Erythroblast (primary cell): ENCODE measurements at regions not wholly inside any gene's neighbourhood (a gene's known extent, or its start where the extent isn't known, plus 50 kb on each side); places are given as distances from the start of the nearest gene placed in this dataset.
"Not testable (repeated sequence)": the region's sequence is repeated elsewhere in the genome, so short reads cannot be mapped to it uniquely, and the experiment has no call there.

Experiments
- DNase-seq, 2 experiments: peaks; one replicate each; lab custom pipeline; 2025; lab: John Stamatoyannopoulos, UW
- GATA1 ChIP-seq: IDR thresholded peaks from 2 replicates; pipeline ENCODE4 v1.6.1; 2011; ENCODE audit warnings: low read depth, mild to moderate bottlenecking, control low read depth, low read length, moderate library complexity
- POLR2A ChIP-seq: IDR thresholded peaks from 2 replicates; pipeline ENCODE4 v1.6.1; 2011; ENCODE audit warnings: mild to moderate bottlenecking, low read length

- no peak for DNase-seq
- TF ChIP-seq POLR2A = no peak
- no peak for TF ChIP-seq GATA1
Observed at GRCh38 chr7:68243128-68243527, 1246.5 kb downstream of the TYW1 start.

- no peak for DNase-seq
- TF ChIP-seq POLR2A (no peak), GATA1 (no peak)
Observed at GRCh38 chr7:68244389-68244788, 1247.8 kb downstream of the TYW1 start.

- TF ChIP-seq POLR2A = no peak
- TF ChIP-seq GATA1 = no peak
- DNase-seq = no peak
Observed at GRCh38 chr7:68245688-68246087, 1249.1 kb downstream of the TYW1 start.

DNA sequence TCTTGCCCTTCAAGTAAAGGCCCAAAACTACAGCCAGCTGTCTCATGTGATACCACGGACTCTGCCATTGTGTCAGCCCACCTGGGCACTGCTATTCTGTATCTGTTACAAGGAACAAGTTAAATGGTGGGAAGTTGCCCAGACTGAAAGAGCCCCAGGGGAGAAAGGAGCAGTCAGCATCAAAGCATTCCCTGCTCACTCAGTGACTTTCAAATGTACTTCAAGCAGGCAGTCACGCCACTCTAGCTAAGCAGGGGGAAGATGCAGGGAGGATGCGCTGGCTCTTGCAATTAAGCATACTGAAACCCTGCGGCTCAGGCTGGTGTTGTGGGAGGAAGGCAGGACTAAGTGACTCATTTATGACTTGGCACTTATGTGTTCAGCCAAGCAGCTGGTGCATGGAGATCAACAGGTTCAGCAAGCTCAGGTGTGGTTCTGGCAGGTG, 1249.6 kb downstream of the TYW1 start:
- no peak for DNase-seq
- TF ChIP-seq GATA1 (no peak), POLR2A (no peak)

DNA sequence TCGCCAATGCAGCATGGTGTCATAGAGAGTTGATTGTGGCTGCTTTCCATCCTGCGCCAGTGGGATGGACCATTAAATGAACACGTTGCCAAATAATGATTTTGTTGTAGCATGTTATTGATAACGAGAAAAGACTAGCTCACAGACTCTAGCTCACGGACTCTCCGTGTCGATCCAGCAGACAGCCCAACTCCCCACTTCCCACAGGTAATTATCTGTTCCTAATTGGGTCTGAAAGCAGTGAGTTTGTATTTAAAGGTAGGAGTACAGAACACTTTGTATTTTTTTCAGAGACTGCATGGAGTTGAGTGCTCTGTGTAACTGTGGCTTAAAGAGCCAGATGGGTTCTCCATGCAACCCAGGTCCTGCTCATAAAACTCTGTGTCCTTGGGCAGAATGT, 1250.5 kb downstream of the TYW1 start:
- DNase-seq = no peak
- TF ChIP-seq GATA1 (no peak), POLR2A (no peak)

DNA sequence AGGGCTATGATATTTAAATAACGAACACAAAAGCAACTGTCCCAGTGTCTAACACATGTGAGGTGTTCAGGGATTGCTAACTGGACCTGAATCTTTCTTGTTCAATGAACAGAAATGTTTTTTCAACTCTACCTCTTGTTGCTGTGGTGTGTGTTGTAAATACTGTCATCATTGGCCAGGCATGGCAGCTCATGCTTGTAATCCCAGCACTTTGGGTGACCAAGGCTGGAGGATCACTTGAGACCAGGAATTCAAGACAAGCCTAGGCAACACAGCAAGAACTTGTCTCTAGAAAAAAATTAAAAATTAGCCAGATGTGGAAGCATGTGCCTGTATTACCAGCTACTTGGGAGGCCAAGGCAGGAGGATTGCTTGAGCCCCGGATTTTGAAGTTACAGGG, 1250.9 kb downstream of the TYW1 start:
- TF ChIP-seq POLR2A = no peak
- no peak for TF ChIP-seq GATA1
- no peak for DNase-seq

DNA sequence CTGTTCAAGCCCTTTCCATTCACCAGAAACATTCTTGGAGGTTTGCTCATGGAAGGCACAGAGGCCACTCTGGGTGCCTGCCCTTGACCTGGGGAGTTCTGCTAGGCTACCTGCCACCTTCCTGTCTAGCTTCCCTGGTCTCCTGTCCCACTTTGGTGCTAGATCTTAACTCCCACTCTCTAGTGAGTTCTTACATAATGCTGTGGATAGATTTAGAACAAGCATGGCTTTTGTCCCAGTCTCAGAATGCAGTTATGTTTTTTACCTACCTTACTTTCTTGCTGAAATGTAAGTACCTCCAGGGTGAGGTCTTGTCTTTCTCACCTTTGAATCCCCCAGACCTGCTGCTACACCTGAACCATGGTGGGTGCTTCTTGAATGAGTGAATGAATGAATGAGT, 1252.3 kb downstream of the TYW1 start:
- DNase-seq = no peak
- TF ChIP-seq POLR2A (no peak), GATA1 (no peak)

- TF ChIP-seq POLR2A = no peak
- TF ChIP-seq GATA1 = no peak
- no peak for DNase-seq
Observed at GRCh38 chr7:68249611-68250010, 1253.0 kb downstream of the TYW1 start.

- no peak for TF ChIP-seq POLR2A
- no peak for TF ChIP-seq GATA1
- no peak for DNase-seq
Observed at GRCh38 chr7:68250143-68250542, 1253.5 kb downstream of the TYW1 start.

- not testable (repeated sequence) for DNase-seq
Observed at GRCh38 chr7:68254815-68255214, 1258.2 kb downstream of the TYW1 start.

- TF ChIP-seq GATA1 (no peak), POLR2A (no peak)
- DNase-seq = no peak
Observed at GRCh38 chr7:68256295-68256694, 1259.7 kb downstream of the TYW1 start.

DNA sequence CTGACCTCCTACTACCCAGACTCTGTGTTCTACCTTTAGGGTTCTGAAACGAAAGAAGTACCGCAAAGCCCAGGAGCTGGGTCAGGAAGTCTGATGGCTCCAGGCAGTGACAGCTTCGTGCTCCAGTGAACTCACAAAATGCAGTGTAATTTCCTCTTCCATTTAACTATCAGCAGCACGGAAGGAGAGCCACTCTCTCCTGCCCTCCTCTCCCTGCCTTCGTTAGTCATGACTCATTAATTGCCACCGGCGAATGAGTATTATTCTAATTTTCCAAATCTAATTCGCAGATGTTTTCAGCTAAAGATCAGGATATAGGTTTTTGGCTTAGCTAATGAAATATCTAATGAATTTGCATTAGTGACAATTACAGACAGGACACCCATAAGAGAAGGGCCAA, 1262.0 kb downstream of the TYW1 start:
- DNase-seq = no peak
- TF ChIP-seq POLR2A = no peak
- TF ChIP-seq GATA1 = no peak

DNA sequence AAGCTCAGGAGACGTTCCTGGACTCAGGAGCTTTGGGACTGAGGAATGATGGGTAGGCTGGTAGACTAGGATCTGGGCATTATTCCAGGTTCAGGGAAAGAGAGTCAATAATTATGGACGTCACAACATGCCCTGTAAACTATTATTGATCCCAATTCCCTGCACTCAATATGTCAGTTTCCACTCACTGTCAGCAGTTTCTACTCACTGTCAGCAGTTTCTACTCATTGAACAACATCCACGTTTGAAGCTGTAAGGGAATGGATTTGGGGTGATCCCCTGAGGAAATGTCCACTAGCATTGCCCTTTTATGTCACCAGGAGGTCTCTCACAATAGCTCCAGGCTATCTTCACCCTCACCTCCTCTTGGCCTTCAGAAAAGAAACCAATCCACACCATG, 1268.6 kb downstream of the TYW1 start:
- TF ChIP-seq POLR2A (no peak), GATA1 (no peak)

DNA sequence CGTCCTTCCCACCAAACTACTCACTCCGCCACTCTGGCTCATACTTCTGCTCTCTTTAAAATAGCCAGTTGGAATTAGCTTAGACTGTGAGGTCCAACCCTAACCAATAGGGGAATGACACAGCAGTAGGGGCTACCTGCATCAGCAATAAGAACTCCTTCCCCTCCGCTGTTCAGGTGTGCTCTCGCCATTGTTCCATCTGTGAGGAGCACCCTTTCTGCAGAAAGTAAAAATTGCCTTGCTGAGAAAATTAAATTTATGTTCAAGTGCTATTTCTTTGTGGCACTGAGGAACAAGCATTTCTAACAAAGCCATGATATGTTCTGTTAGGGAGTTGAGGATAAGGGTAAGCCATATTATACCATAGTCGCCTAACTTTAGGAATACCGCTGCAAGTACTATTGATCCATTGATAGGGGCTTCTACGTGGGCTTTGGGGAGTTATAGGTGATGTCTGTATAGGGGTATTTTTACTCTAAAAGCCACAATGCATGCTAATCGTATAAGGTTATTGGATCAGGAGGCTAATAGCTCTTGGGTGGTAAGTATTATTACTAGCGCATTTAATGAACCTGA, 1269.5 kb downstream of the TYW1 start:
- no peak for DNase-seq
- TF ChIP-seq POLR2A = no peak

More for the DNA sequence above, 1268.6 kb downstream of the TYW1 start:
- DNase-seq = no peak

- no peak for DNase-seq
Observed at GRCh38 chr7:68267486-68267885, 1270.9 kb downstream of the TYW1 start.

More at GRCh38 chr7:68267486-68267885, 1270.9 kb downstream of the TYW1 start:
- no peak for TF ChIP-seq GATA1
- TF ChIP-seq POLR2A = no peak
